ENCODE measurements at regions not wholly inside any gene's neighbourhood (a gene's known extent, or its start where the extent isn't known, plus 50 kb on each side); places are given as distances from the start of the nearest gene placed in this dataset.
"Not testable (repeated sequence)": the region's sequence is repeated elsewhere in the genome, so short reads cannot be mapped to it uniquely, and the experiment has no call there.

GRCh38 chr11:59008947-59009346 is 69.7 kb downstream of the GLYATL1 start:
- Mint-ChIP-seq H3K9me3 (no peaks in the 10 kb centered on the region), H3K4me3 (no peak overlapping the region), H3K4me1 (ENCODE audit: low read depth in 2 of 2) (no peaks in the 10 kb centered on the region), H3K27me3 (peaks cover 43 to 48% of the 10 kb centered on the region in 2 donors), H3K27ac (no peak overlapping the region), H3K36me3 (ENCODE audit: insufficient read depth) (no peaks in the 10 kb centered on the region)
- no peak for DNase-seq
- ATAC-seq (replicated peaks): no peak

- ATAC-seq (replicated peaks) (no peak), DNase-seq (no peak)
- H3K4me1 Mint-ChIP-seq (ENCODE audit: low read depth in 2 of 2): no peaks in the 10 kb centered on the region
- no peak overlapping the region for H3K27ac Mint-ChIP-seq
- H3K36me3 Mint-ChIP-seq (ENCODE audit: insufficient read depth): no peaks in the 10 kb centered on the region
- H3K4me3 Mint-ChIP-seq: no peak overlapping the region
- H3K9me3 Mint-ChIP-seq: no peaks in the 10 kb centered on the region
- peaks cover 48 to 55% of the 10 kb centered on the region in 2 donors for H3K27me3 Mint-ChIP-seq
Measured at GRCh38 chr11:59009661-59010060, 70.4 kb downstream of the GLYATL1 start.

- Mint-ChIP-seq H3K4me1 (ENCODE audit: low read depth in 2 of 2) (no peaks in the 10 kb centered on the region), H3K9me3 (no peaks in the 10 kb centered on the region), H3K36me3 (ENCODE audit: insufficient read depth) (no peaks in the 10 kb centered on the region), H3K27me3 (peaks cover 46 to 54% of the 10 kb centered on the region in 2 donors), H3K4me3 (no peak overlapping the region), H3K27ac (no peak overlapping the region)
- ATAC-seq (replicated peaks) (no peak), DNase-seq (no peak)
Measured at GRCh38 chr11:59010708-59011107, 71.4 kb downstream of the GLYATL1 start.

GRCh38 chr11:59011655-59012397 is 72.5 kb downstream of the GLYATL1 start:
- no peak for DNase-seq
- H3K9me3 Mint-ChIP-seq: no peaks in the 10 kb centered on the region
- ATAC-seq (replicated peaks): no peak
- no peaks in the 10 kb centered on the region for H3K4me1 Mint-ChIP-seq (ENCODE audit: low read depth in 2 of 2)
- H3K27me3 Mint-ChIP-seq: peaks cover 45 to 58% of the 10 kb centered on the region in 2 donors
- H3K27ac Mint-ChIP-seq: no peak overlapping the region
- H3K36me3 Mint-ChIP-seq (ENCODE audit: insufficient read depth): no peaks in the 10 kb centered on the region
- H3K4me3 Mint-ChIP-seq: no peak overlapping the region

- Mint-ChIP-seq H3K36me3 (ENCODE audit: insufficient read depth) (no peaks in the 10 kb centered on the region), H3K9me3 (no peaks in the 10 kb centered on the region), H3K4me1 (ENCODE audit: low read depth in 2 of 2) (no peaks in the 10 kb centered on the region), H3K27ac (no peak overlapping the region), H3K4me3 (no peak overlapping the region), H3K27me3 (peaks cover 48 to 57% of the 10 kb centered on the region in 2 donors)
- ATAC-seq (replicated peaks) (no peak), DNase-seq (no peak)
Measured at GRCh38 chr11:59012398-59013265, 73.3 kb downstream of the GLYATL1 start.

GRCh38 chr11:59025097-59025496 is 61.0 kb upstream of the GLYATL1B start:
- no peak for ATAC-seq (replicated peaks)
- H3K4me1 Mint-ChIP-seq (ENCODE audit: low read depth in 2 of 2): no peaks in the 10 kb centered on the region
- DNase-seq: no peak
- no peak overlapping the region for H3K4me3 Mint-ChIP-seq
- no peak overlapping the region for H3K27ac Mint-ChIP-seq
- H3K9me3 Mint-ChIP-seq: no peaks in the 10 kb centered on the region
- H3K27me3 Mint-ChIP-seq: peaks cover 14 to 20% of the 10 kb centered on the region in 2 donors
- H3K36me3 Mint-ChIP-seq (ENCODE audit: insufficient read depth): no peaks in the 10 kb centered on the region

- H3K27me3 Mint-ChIP-seq: peaks cover 26 to 41% of the 10 kb centered on the region in 2 donors
Measured at GRCh38 chr11:59028105-59028504, 58.0 kb upstream of the GLYATL1B start.

GRCh38 chr11:59029366-59029889 is 56.7 kb upstream of the GLYATL1B start:
- Mint-ChIP-seq H3K9me3 (no peaks in the 10 kb centered on the region), H3K27me3 (peaks cover 32 to 54% of the 10 kb centered on the region in 2 donors), H3K36me3 (ENCODE audit: insufficient read depth) (no peaks in the 10 kb centered on the region), H3K4me3 (no peak overlapping the region), H3K27ac (no peak overlapping the region), H3K4me1 (ENCODE audit: low read depth in 2 of 2) (no peaks in the 10 kb centered on the region)
- DNase-seq (no peak), ATAC-seq (replicated peaks) (no peak)

More at GRCh38 chr11:59028105-59028504, 58.0 kb upstream of the GLYATL1B start:
- Mint-ChIP-seq H3K4me3 (no peak overlapping the region), H3K27ac (no peak overlapping the region), H3K9me3 (no peaks in the 10 kb centered on the region), H3K4me1 (ENCODE audit: low read depth in 2 of 2) (no peaks in the 10 kb centered on the region), H3K36me3 (ENCODE audit: insufficient read depth) (no peaks in the 10 kb centered on the region)
- DNase-seq: no peak
- no peak for ATAC-seq (replicated peaks)

GRCh38 chr11:59030037-59030436 is 56.1 kb upstream of the GLYATL1B start:
- H3K4me1 Mint-ChIP-seq (ENCODE audit: low read depth in 2 of 2): no peaks in the 10 kb centered on the region
- H3K9me3 Mint-ChIP-seq: no peaks in the 10 kb centered on the region
- H3K27me3 Mint-ChIP-seq: peaks cover 38 to 60% of the 10 kb centered on the region in 2 donors
- H3K27ac Mint-ChIP-seq: no peak overlapping the region
- no peaks in the 10 kb centered on the region for H3K36me3 Mint-ChIP-seq (ENCODE audit: insufficient read depth)
- DNase-seq: no peak
- ATAC-seq (replicated peaks): no peak
- H3K4me3 Mint-ChIP-seq: no peak overlapping the region

GRCh38 chr11:59031746-59032145 is 54.4 kb upstream of the GLYATL1B start:
- not testable (repeated sequence) for H3K4me1 Mint-ChIP-seq (ENCODE audit: low read depth in 2 of 2); ATAC-seq (replicated peaks); H3K4me3 Mint-ChIP-seq; DNase-seq; H3K36me3 Mint-ChIP-seq (ENCODE audit: insufficient read depth); H3K27ac Mint-ChIP-seq; H3K9me3 Mint-ChIP-seq
- H3K27me3 Mint-ChIP-seq: peaks cover 45 to 75% of the 10 kb centered on the region in 2 donors

Measured in effector memory CD8-positive, alpha-beta T cell (primary cell).